HCT116 (cell line): ENCODE measurements at regions not wholly inside any gene's neighbourhood (a gene's known extent, or its start where the extent isn't known, plus 50 kb on each side); places are given as distances from the start of the nearest gene placed in this dataset.

Experiments used
- ATAC-seq: fragments of 200-7000 bp; cut with Tn5 transposase; 2 replicates; pipeline ENCODE4 v1.9.1; 2020; ENCODE audit warnings: mild to moderate bottlenecking, moderate library complexity
- BruUV-seq: library from RNA; stranded (reverse); fragments of 400-500 nt; replicated peaks from 2 replicates; lab custom pipeline; 2021; lab: Mats Ljungman, UMichigan
- CTCF ChIA-PET: fragments of 300-600 bp; sonication (Branson Sonifier 250); formaldehyde crosslinking; loops from one replicate; lab custom pipeline; 2021; ENCODE audit warnings: antibody characterized with exemption; lab: Charles Lee
- POLR2A ChIA-PET: fragments of 300-600, 350-600 bp; sonication (Branson Sonifier 250); formaldehyde crosslinking; loops from one replicate; lab custom pipeline; 2021; ENCODE audit warnings: antibody characterized with exemption; lab: Charles Lee
- RAD21 ChIA-PET, 2 experiments: fragments of 300-600 bp; sonication (Branson Sonifier 250); formaldehyde crosslinking; loops; one replicate each; lab custom pipeline; 2023; ENCODE audit warnings: low total read pairs in 2 of 2; ENCODE audit not compliant: uncharacterized antibody in 2 of 2, unreplicated experiment in 2 of 2, low non-redundant PET in 1 of 2; lab: Charles Lee
- DNase-seq: peaks from one replicate; pipeline ENCODE4 v3.0.0-alpha.2; 2010; ENCODE audit warnings: low read depth, low spot score
- H2AFZ ChIP-seq: fragments of 200-600 bp; shearing (Covaris generic), sonication (generic); 2 replicates; pipeline ENCODE4 v1.6.1; 2017; ENCODE audit warnings: low read depth, mixed run types, mixed read lengths, antibody characterized with exemption, low read length; ENCODE audit not compliant: poor library complexity, severe bottlenecking
- H3K27ac ChIP-seq: 2 replicates; pipeline ENCODE4 v1.5.1; 2012; ENCODE audit warnings: low read depth, low read length
- H3K27me3 ChIP-seq: fragments of 200-600 bp; sonication (generic); 2 replicates; pipeline ENCODE4 v1.6.1; 2016; ENCODE audit warnings: mixed run types, low read length, mixed read lengths; ENCODE audit not compliant: insufficient read depth
- H3K36me3 ChIP-seq, 2 experiments: fragments of 200-500 bp in 1 of 2; fragments of 200-600 bp in 1 of 2; sonication (Bioruptor generic) in 1 of 2; sonication (generic) in 1 of 2; 2 replicates each; pipeline versions ENCODE4 v1.5.1 to v1.6.1; 2014 to 2016; ENCODE audit warnings: low read length in 2 of 2, inconsistent platforms in 1 of 2, mixed read lengths in 1 of 2, mixed run types in 1 of 2; ENCODE audit not compliant: insufficient read depth in 2 of 2, control insufficient read depth in 1 of 2
- H3K4me1 ChIP-seq, 2 experiments: fragments of 200-600 bp in 1 of 2; sonication (generic) in 1 of 2; 2 replicates each; pipeline versions ENCODE4 v1.5.1 to v1.6.1; 2012 to 2017; ENCODE audit warnings: low read length in 2 of 2, inconsistent platforms in 1 of 2, mild to moderate bottlenecking in 1 of 2, mixed read lengths in 1 of 2, mixed run types in 1 of 2, moderate library complexity in 1 of 2; ENCODE audit not compliant: insufficient read depth in 2 of 2, control insufficient read depth in 1 of 2
- H3K4me2 ChIP-seq: fragments of 200-600 bp; sonication (generic); 2 replicates; pipeline ENCODE4 v1.6.1; 2017; ENCODE audit warnings: mixed run types, low read length, mixed read lengths
- H3K4me3 ChIP-seq, 2 experiments: fragments of 200-600 bp in 1 of 2; sonication (generic) in 1 of 2; replicated peaks in 1 of 2; 2 replicates each; pipeline ENCODE4 v1.5.1; 2011 to 2016; ENCODE audit warnings: low read length in 2 of 2, control low read depth in 1 of 2, low read depth in 1 of 2, mild to moderate bottlenecking in 1 of 2, mixed read lengths in 1 of 2, mixed run types in 1 of 2
- H3K79me2 ChIP-seq: fragments of 200-600 bp; sonication (generic); 2 replicates; pipeline ENCODE4 v1.6.1; 2017; ENCODE audit warnings: mild to moderate bottlenecking, mixed run types, low read length, moderate library complexity, mixed read lengths; ENCODE audit not compliant: insufficient read depth
- H3K9ac ChIP-seq: fragments of 200-600 bp; sonication (generic); 2 replicates; pipeline ENCODE4 v1.6.1; 2016; ENCODE audit warnings: low read length, mixed read lengths
- H3K9me2 ChIP-seq: fragments of 200-600 bp; sonication (generic), shearing (Covaris generic); 2 replicates; pipeline ENCODE4 v1.6.1; 2017; ENCODE audit warnings: mixed run types, mild to moderate bottlenecking, moderate library complexity; ENCODE audit not compliant: insufficient read depth
- H3K9me3 ChIP-seq, 2 experiments: fragments of 200-500 bp in 1 of 2; fragments of 200-600 bp in 1 of 2; sonication (Bioruptor generic) in 1 of 2; sonication (generic) in 1 of 2; 2 replicates each; pipeline ENCODE4 v1.6.1; 2014 to 2017; ENCODE audit warnings: low read length in 2 of 2, mixed read lengths in 2 of 2, inconsistent platforms in 1 of 2, low read depth in 1 of 2, mild to moderate bottlenecking in 1 of 2, mixed run types in 1 of 2, moderate library complexity in 1 of 2; ENCODE audit not compliant: control insufficient read depth in 1 of 2, insufficient read depth in 1 of 2
- H4K20me1 ChIP-seq: fragments of 200-600 bp; sonication (generic), shearing (Covaris generic); 2 replicates; pipeline ENCODE4 v1.6.1; 2017; ENCODE audit warnings: mixed run types, mild to moderate bottlenecking, moderate library complexity; ENCODE audit not compliant: insufficient read depth
- CBX3 ChIP-seq: IDR thresholded peaks from 2 replicates; pipeline ENCODE4 v1.6.1; 2012; ENCODE audit warnings: low read depth
- CEBPB ChIP-seq: IDR thresholded peaks from 2 replicates; pipeline ENCODE4 v1.6.1; 2012; ENCODE audit warnings: low read depth
- CTCF ChIP-seq, 3 experiments: fragments of 200-600 bp in 1 of 3; sonication (generic) in 1 of 3; IDR thresholded peaks in 2 of 3; conservative IDR thresholded peaks in 1 of 3; 2 replicates each; pipeline ENCODE4 v1.5.1; 2012 to 2017; ENCODE audit warnings: low read depth in 2 of 3, low read length in 2 of 3, antibody characterized with exemption in 1 of 3, borderline replicate concordance in 1 of 3, control low read depth in 1 of 3, mild to moderate bottlenecking in 1 of 3, mixed read lengths in 1 of 3, mixed run types in 1 of 3, moderate library complexity in 1 of 3; ENCODE audit not compliant: insufficient read depth in 1 of 3
- EGR1 ChIP-seq: IDR thresholded peaks from 2 replicates; pipeline ENCODE4 v1.6.1; 2012; ENCODE audit warnings: low read depth
- ELF1 ChIP-seq: IDR thresholded peaks from 2 replicates; pipeline ENCODE4 v1.6.1; 2012; ENCODE audit warnings: low read depth, borderline replicate concordance
- EZH2 ChIP-seq: fragments of 200-600 bp; sonication (generic); IDR thresholded peaks from 2 replicates; pipeline ENCODE4 v1.6.1; 2017; ENCODE audit warnings: antibody characterized with exemption, mixed run types
- EZH2phosphoT487 ChIP-seq: fragments of 200-600 bp; IDR thresholded peaks from 2 replicates; pipeline ENCODE4 v1.6.1; 2018; ENCODE audit warnings: antibody characterized with exemption, borderline replicate concordance
- FOSL1 ChIP-seq: IDR thresholded peaks from 2 replicates; pipeline ENCODE4 v1.6.1; 2012; ENCODE audit warnings: low read depth
- JUND ChIP-seq: IDR thresholded peaks from 2 replicates; pipeline ENCODE4 v1.6.1; 2012
- MAX ChIP-seq: IDR thresholded peaks from 2 replicates; pipeline ENCODE4 v1.6.1; 2012
- RAD21 ChIP-seq: IDR thresholded peaks from 2 replicates; pipeline ENCODE4 v1.6.1; 2012; ENCODE audit warnings: low read depth, mild to moderate bottlenecking
- REST ChIP-seq: IDR thresholded peaks from 2 replicates; pipeline ENCODE4 v1.6.1; 2012; ENCODE audit warnings: low read depth
- SP1 ChIP-seq: IDR thresholded peaks from 2 replicates; pipeline ENCODE4 v1.6.1; 2012; ENCODE audit warnings: low read depth
- intact Hi-C: fragments of 100-400 bp; cut with micrococcal nuclease; formaldehyde crosslinking; loops from 2 replicates; pipeline ENCODE4 v1.10.0; 2022

GRCh38 chr14:54342806-54343205, 54.0 kb upstream of the CDKN3 start:
- POLR2A ChIA-PET = no interaction called here
- Histone ChIP-seq H3K4me3 (no peak overlapping the region), H3K4me2 (peak overlapping the region; percentile 2; the same call in 1 of the 2 replicates), H4K20me1 (no peaks in the 10 kb centered on the region), H3K27me3 (no peaks in the 10 kb centered on the region), H3K4me1 (peaks cover 15 to 18% of the 10 kb centered on the region in 2 experiments; a peak in 3 of 4 replicates), H3K79me2 (no peaks in the 10 kb centered on the region), H3K9me2 (no peaks in the 10 kb centered on the region), H3K27ac (peak overlapping the region; percentile 58; the same call in 1 of the 2 replicates), H3K9ac (no peak overlapping the region), H3K9me3 (no peaks in the 10 kb centered on the region), H2AFZ (peak overlapping the region; percentile 67), H3K36me3 (no peaks in the 10 kb centered on the region)
- CTCF ChIA-PET = interaction anchor here (1.3 kb wide), 1 partner anchor 14 kb away, joined by 4 read pairs; no protein-coding TSS in a partner anchor
- RAD21 ChIA-PET = no interaction called here
- intact Hi-C loops = loop anchor here (10.0 kb wide), 1 partner anchor 678 kb away; no protein-coding TSS in a partner anchor
- no TSS peak for BruUV-seq
- TF ChIP-seq SP1 (no peak), CTCF (IDR thresholded peaks at IDR 0.05 in 2 of 3, conservative IDR thresholded peaks at IDR 0.05 in 1 of 3; ENCODE audit: borderline replicate concordance in 1 of 3, insufficient read depth in 1 of 3, low read depth in 2 of 3, low read length in 2 of 3) (no peak), RAD21 (no peak), REST (no peak), FOSL1 (no peak), EZH2phosphoT487 (no peak), EZH2 (no peak), ELF1 (no peak), JUND (no peak), EGR1 (no peak), CBX3 (no peak), CEBPB (no peak), MAX (no peak)
- 0 out of 2 replicates have a peak, but pooled peaks have one; percentile 21 for ATAC-seq
- no peak for DNase-seq
